WTC11 (cell line): ENCODE measurements at regions not wholly inside any gene's neighbourhood (a gene's known extent, or its start where the extent isn't known, plus 50 kb on each side); places are given as distances from the start of the nearest gene placed in this dataset.
A peak's percentile ranks its signal among the peaks of the same experiment; 100 is the strongest.

Experiments
- ATAC-seq: fragments of 200-7000 bp; cut with Tn5 transposase; 2 replicates; pipeline ENCODE4 v1.10.0; 2021; ENCODE audit warnings: mild to moderate bottlenecking, moderate library complexity
- CTCF ChIA-PET: fragments of 300-600 bp; sonication (Branson Sonifier 250); formaldehyde crosslinking; loops from one replicate; lab custom pipeline; 2021; ENCODE audit warnings: antibody characterized with exemption; lab: Charles Lee
- POLR2A ChIA-PET: fragments of 350-600 bp; sonication (Branson Sonifier 250); formaldehyde crosslinking; loops from one replicate; lab custom pipeline; 2021; ENCODE audit warnings: antibody characterized with exemption; lab: Charles Lee
- DNase-seq: peaks from one replicate; pipeline ENCODE4 v3.0.0; 2021; ENCODE audit warnings: low spot score
- H3K27ac Mint-ChIP-seq: 2 replicates; pipeline ENCODE4 v1.8.0; 2021; ENCODE audit warnings: mixed read lengths
- H3K27me3 Mint-ChIP-seq: 2 replicates; pipeline ENCODE4 v1.8.0; 2021; ENCODE audit warnings: low read depth, mild to moderate bottlenecking, moderate library complexity, mixed read lengths
- H3K36me3 Mint-ChIP-seq: 2 replicates; pipeline ENCODE4 v1.8.0; 2021; ENCODE audit warnings: mixed read lengths
- H3K4me1 Mint-ChIP-seq: 2 replicates; pipeline ENCODE4 v1.8.0; 2022; ENCODE audit warnings: mixed read lengths
- H3K4me3 Mint-ChIP-seq: 2 replicates; pipeline ENCODE4 v1.8.0; 2021; ENCODE audit warnings: mild to moderate bottlenecking, moderate library complexity, mixed read lengths
- H3K9me3 Mint-ChIP-seq: 2 replicates; pipeline ENCODE4 v1.8.0; 2021; ENCODE audit warnings: mixed read lengths
- ATF1 ChIP-seq: sonication (generic); formaldehyde crosslinking; IDR thresholded peaks from 2 replicates; pipeline ENCODE4 v1.8.1; 2023; ENCODE audit warnings: mild to moderate bottlenecking, moderate library complexity, missing genetic modification reagents
- ETV6 ChIP-seq: sonication (generic); formaldehyde crosslinking; IDR thresholded peaks from 2 replicates; pipeline ENCODE4 v1.8.1; 2022; ENCODE audit warnings: mild to moderate bottlenecking, missing genetic modification reagents
- FOXP1 ChIP-seq: sonication (generic); formaldehyde crosslinking; IDR thresholded peaks from 2 replicates; pipeline ENCODE4 v1.8.0; 2022; ENCODE audit warnings: missing genetic modification reagents, mild to moderate bottlenecking, moderate library complexity, borderline replicate concordance
- GTF2I ChIP-seq: fragments of 250-450 bp; sonication (Bioruptor Pico); conservative IDR thresholded peaks from 2 replicates; pipeline ENCODE4 v1.4.0; 2021; ENCODE audit warnings: mild to moderate bottlenecking
- MYBL2 ChIP-seq: sonication (generic); formaldehyde crosslinking; IDR thresholded peaks from 2 replicates; pipeline ENCODE4 v1.8.1; 2023; ENCODE audit warnings: mild to moderate bottlenecking, moderate library complexity, missing genetic modification reagents
- NFE2L1 ChIP-seq: sonication (generic); formaldehyde crosslinking; IDR thresholded peaks from 2 replicates; pipeline ENCODE4 v1.8.1; 2023; ENCODE audit warnings: missing genetic modification reagents
- NFYB ChIP-seq: sonication (generic); formaldehyde crosslinking; conservative IDR thresholded peaks from 2 replicates; pipeline ENCODE4 v1.8.0; 2022; ENCODE audit warnings: low read depth, missing genetic modification reagents
- RORB ChIP-seq: fragments of 250-450 bp; sonication (Bioruptor Pico); IDR thresholded peaks from 2 replicates; pipeline ENCODE4 v1.9.0; 2021; ENCODE audit warnings: mild to moderate bottlenecking
- SMAD4 ChIP-seq: sonication (generic); formaldehyde crosslinking; IDR thresholded peaks from 2 replicates; pipeline ENCODE4 v1.8.0; 2022; ENCODE audit warnings: mild to moderate bottlenecking, missing genetic modification reagents
- SP1 ChIP-seq: sonication (generic); formaldehyde crosslinking; conservative IDR thresholded peaks from 2 replicates; pipeline ENCODE4 v1.8.1; 2022; ENCODE audit warnings: missing genetic modification reagents
- TEAD1 ChIP-seq: sonication (generic); formaldehyde crosslinking; IDR thresholded peaks from 2 replicates; pipeline ENCODE4 v1.8.0; 2022; ENCODE audit warnings: mild to moderate bottlenecking, missing genetic modification reagents
- ZBTB21 ChIP-seq: sonication (generic); formaldehyde crosslinking; IDR thresholded peaks from 2 replicates; pipeline ENCODE4 v1.8.1; 2023; ENCODE audit warnings: mild to moderate bottlenecking, missing genetic modification reagents, borderline replicate concordance
- ZNF121 ChIP-seq: sonication (generic); formaldehyde crosslinking; IDR thresholded peaks from 2 replicates; pipeline ENCODE4 v1.8.0; 2023; ENCODE audit warnings: missing genetic modification reagents
- ZNF219 ChIP-seq: sonication (generic); formaldehyde crosslinking; IDR thresholded peaks from 2 replicates; pipeline ENCODE4 v1.8.0; 2023; ENCODE audit warnings: missing genetic modification reagents, mild to moderate bottlenecking, borderline replicate concordance
- ZNF263 ChIP-seq: sonication (generic); formaldehyde crosslinking; IDR thresholded peaks from 2 replicates; pipeline ENCODE4 v1.8.1; 2022; ENCODE audit warnings: low read depth, mild to moderate bottlenecking, moderate library complexity, missing genetic modification reagents
- ZNF671 ChIP-seq: fragments of 250-450 bp; sonication (Bioruptor Pico); IDR thresholded peaks from 2 replicates; pipeline ENCODE4 v1.8.0; 2021; ENCODE audit warnings: mild to moderate bottlenecking
- TF ChIP-seq, protein P1 (sequence below): sonication (generic); formaldehyde crosslinking; IDR thresholded peaks from 2 replicates; pipeline ENCODE4 v1.8.1; 2023; ENCODE audit warnings: mild to moderate bottlenecking, missing genetic modification reagents, borderline replicate concordance
- TF ChIP-seq, protein P2 (sequence below): sonication (generic); formaldehyde crosslinking; IDR thresholded peaks from 2 replicates; pipeline ENCODE4 v1.8.0; 2023; ENCODE audit warnings: missing genetic modification reagents, mild to moderate bottlenecking, borderline replicate concordance
- TF ChIP-seq, protein P3 (sequence below): fragments of 250-450 bp; sonication (Bioruptor Pico); IDR thresholded peaks from 2 replicates; pipeline ENCODE4 v2.1.2; 2022; ENCODE audit warnings: mild to moderate bottlenecking, moderate library complexity

DNA sequence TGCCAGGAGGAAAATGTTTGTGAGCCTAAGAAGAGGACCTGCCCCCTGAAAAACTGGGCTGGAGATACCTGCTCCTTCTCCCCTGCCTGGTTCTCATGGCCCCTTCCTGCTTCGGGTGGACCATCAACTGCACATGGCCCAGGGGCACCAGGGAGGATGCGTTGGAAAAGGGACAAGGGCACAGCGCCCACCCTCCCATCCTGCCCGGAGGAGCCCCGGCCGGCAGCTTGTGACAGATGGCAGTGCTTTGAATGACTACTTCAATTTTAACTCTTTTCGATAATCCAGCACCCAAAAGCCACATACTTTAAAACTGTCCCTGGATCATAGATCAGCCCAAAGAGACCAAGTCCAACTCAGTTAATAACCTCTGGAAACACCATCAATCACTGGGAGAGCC lies 135.8 kb upstream of the NECTIN1 start:
- H3K4me1 Mint-ChIP-seq: peaks cover 19% of the 10 kb centered on the region
- H3K9me3 Mint-ChIP-seq: peaks cover 11% of the 10 kb centered on the region
- ATAC-seq (no peak), DNase-seq (no peak)
- H3K4me3 Mint-ChIP-seq: no peak overlapping the region
- ChIA-PET POLR2A (no interaction called here), CTCF (interaction anchor here (1.1 kb wide), 1 partner anchor 22 kb away, joined by 3 read pairs; no protein-coding TSS in a partner anchor)
- H3K27ac Mint-ChIP-seq: no peak overlapping the region
- H3K27me3 Mint-ChIP-seq: peaks cover 2% of the 10 kb centered on the region; the same call in 1 of the 2 replicates
- no peak for TF ChIP-seq RORB (CRISPR knock-in tag)
- TF ChIP-seq, protein P1, sequence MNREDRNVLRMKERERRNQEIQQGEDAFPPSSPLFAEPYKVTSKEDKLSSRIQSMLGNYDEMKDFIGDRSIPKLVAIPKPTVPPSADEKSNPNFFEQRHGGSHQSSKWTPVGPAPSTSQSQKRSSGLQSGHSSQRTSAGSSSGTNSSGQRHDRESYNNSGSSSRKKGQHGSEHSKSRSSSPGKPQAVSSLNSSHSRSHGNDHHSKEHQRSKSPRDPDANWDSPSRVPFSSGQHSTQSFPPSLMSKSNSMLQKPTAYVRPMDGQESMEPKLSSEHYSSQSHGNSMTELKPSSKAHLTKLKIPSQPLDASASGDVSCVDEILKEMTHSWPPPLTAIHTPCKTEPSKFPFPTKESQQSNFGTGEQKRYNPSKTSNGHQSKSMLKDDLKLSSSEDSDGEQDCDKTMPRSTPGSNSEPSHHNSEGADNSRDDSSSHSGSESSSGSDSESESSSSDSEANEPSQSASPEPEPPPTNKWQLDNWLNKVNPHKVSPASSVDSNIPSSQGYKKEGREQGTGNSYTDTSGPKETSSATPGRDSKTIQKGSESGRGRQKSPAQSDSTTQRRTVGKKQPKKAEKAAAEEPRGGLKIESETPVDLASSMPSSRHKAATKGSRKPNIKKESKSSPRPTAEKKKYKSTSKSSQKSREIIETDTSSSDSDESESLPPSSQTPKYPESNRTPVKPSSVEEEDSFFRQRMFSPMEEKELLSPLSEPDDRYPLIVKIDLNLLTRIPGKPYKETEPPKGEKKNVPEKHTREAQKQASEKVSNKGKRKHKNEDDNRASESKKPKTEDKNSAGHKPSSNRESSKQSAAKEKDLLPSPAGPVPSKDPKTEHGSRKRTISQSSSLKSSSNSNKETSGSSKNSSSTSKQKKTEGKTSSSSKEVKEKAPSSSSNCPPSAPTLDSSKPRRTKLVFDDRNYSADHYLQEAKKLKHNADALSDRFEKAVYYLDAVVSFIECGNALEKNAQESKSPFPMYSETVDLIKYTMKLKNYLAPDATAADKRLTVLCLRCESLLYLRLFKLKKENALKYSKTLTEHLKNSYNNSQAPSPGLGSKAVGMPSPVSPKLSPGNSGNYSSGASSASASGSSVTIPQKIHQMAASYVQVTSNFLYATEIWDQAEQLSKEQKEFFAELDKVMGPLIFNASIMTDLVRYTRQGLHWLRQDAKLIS (CRISPR knock-in tag): no peak
- no peak for TF ChIP-seq TEAD1
- TF ChIP-seq NFE2L1: no peak
- no peak for TF ChIP-seq ZNF121 (CRISPR knock-in tag)
- no peak for TF ChIP-seq MYBL2 (CRISPR knock-in tag)
- TF ChIP-seq ZNF219 (CRISPR knock-in tag): no peak
- no peak for TF ChIP-seq ZNF671
- TF ChIP-seq, protein P2, sequence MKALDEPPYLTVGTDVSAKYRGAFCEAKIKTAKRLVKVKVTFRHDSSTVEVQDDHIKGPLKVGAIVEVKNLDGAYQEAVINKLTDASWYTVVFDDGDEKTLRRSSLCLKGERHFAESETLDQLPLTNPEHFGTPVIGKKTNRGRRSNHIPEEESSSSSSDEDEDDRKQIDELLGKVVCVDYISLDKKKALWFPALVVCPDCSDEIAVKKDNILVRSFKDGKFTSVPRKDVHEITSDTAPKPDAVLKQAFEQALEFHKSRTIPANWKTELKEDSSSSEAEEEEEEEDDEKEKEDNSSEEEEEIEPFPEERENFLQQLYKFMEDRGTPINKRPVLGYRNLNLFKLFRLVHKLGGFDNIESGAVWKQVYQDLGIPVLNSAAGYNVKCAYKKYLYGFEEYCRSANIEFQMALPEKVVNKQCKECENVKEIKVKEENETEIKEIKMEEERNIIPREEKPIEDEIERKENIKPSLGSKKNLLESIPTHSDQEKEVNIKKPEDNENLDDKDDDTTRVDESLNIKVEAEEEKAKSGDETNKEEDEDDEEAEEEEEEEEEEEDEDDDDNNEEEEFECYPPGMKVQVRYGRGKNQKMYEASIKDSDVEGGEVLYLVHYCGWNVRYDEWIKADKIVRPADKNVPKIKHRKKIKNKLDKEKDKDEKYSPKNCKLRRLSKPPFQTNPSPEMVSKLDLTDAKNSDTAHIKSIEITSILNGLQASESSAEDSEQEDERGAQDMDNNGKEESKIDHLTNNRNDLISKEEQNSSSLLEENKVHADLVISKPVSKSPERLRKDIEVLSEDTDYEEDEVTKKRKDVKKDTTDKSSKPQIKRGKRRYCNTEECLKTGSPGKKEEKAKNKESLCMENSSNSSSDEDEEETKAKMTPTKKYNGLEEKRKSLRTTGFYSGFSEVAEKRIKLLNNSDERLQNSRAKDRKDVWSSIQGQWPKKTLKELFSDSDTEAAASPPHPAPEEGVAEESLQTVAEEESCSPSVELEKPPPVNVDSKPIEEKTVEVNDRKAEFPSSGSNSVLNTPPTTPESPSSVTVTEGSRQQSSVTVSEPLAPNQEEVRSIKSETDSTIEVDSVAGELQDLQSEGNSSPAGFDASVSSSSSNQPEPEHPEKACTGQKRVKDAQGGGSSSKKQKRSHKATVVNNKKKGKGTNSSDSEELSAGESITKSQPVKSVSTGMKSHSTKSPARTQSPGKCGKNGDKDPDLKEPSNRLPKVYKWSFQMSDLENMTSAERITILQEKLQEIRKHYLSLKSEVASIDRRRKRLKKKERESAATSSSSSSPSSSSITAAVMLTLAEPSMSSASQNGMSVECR (CRISPR knock-in tag): no peak
- no peak for TF ChIP-seq ZBTB21
- TF ChIP-seq, protein P3, sequence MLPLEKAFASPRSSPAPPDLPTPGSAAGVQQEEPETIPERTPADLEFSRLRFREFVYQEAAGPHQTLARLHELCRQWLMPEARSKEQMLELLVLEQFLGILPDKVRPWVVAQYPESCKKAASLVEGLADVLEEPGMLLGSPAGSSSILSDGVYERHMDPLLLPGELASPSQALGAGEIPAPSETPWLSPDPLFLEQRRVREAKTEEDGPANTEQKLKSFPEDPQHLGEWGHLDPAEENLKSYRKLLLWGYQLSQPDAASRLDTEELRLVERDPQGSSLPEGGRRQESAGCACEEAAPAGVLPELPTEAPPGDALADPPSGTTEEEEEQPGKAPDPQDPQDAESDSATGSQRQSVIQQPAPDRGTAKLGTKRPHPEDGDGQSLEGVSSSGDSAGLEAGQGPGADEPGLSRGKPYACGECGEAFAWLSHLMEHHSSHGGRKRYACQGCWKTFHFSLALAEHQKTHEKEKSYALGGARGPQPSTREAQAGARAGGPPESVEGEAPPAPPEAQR (CRISPR knock-in tag): no peak
- no peak for TF ChIP-seq SMAD4 (CRISPR knock-in tag)
- no peak for TF ChIP-seq ETV6 (CRISPR knock-in tag)
- TF ChIP-seq ATF1 (CRISPR knock-in tag): no peak
- H3K36me3 Mint-ChIP-seq: peaks cover 3% of the 10 kb centered on the region

DNA sequence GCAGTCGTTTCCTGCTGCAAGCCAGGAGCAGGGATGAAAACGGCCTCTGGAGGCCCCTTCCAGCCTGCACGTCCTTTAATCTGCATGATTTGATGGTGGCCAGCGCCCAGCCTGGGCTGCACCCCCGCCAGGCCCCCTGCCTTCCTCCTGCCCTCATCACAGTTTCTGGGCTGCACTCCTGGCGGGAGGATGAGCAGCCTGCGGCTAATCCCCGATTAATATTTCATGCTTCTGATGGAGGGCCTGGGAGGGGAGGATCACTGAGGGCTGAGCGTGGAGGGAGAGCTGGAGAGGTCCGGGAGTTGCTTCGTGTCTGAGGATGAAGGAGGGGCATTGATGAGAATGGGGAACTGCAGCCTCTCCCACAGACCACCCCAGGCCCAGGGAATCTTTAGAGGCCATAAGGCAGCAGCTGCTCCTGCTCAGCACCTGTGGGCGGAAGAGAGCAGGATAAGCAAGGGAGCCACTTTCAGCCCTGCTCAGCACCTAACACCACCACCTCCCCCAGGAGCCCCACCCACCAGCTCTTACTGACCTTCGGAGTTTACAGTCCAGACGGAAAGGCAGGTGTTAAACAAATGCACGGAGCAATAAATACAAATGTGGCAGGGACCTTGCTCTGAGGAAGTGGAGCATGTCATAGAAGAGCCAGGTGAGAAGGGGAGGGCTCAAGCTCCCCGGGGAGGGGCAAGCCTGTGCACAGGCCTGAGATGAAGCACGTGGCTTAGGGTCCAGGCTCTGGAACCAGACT lies 135.0 kb upstream of the NECTIN1 start:
- DNase-seq (peak; percentile 34), ATAC-seq (peak; percentile 87)
- ChIA-PET CTCF (interaction anchor here (0.6 to 1.1 kb wide), 3 partner anchors 23 to 222 kb away, joined by 3 read pairs; partner anchors contain the start of gene NECTIN1), POLR2A (no interaction called here)
- TF ChIP-seq ZNF263 (CRISPR knock-in tag) (no peak), SP1 (CRISPR knock-in tag) (no peak), NFYB (CRISPR knock-in tag) (no peak), GTF2I (CRISPR knock-in tag) (no peak), FOXP1 (no peak)
- Mint-ChIP-seq H3K27me3 (peaks cover 2% of the 10 kb centered on the region; the same call in 1 of the 2 replicates), H3K4me3 (no peak overlapping the region), H3K9me3 (peaks cover 11% of the 10 kb centered on the region), H3K36me3 (peaks cover 3% of the 10 kb centered on the region), H3K4me1 (peaks cover 19% of the 10 kb centered on the region), H3K27ac (no peak overlapping the region)
